AG08396 (cell line): ENCODE measurements at regions not wholly inside any gene's neighbourhood (a gene's known extent, or its start where the extent isn't known, plus 50 kb on each side); places are given as distances from the start of the nearest gene placed in this dataset.
"Not testable (repeated sequence)": the region's sequence is repeated elsewhere in the genome, so short reads cannot be mapped to it uniquely, and the experiment has no call there.

Experiments used
- DNase-seq: peaks from one replicate; pipeline ENCODE4 v3.0.0; 2012; ENCODE audit warnings: low spot score, mixed read lengths

DNA sequence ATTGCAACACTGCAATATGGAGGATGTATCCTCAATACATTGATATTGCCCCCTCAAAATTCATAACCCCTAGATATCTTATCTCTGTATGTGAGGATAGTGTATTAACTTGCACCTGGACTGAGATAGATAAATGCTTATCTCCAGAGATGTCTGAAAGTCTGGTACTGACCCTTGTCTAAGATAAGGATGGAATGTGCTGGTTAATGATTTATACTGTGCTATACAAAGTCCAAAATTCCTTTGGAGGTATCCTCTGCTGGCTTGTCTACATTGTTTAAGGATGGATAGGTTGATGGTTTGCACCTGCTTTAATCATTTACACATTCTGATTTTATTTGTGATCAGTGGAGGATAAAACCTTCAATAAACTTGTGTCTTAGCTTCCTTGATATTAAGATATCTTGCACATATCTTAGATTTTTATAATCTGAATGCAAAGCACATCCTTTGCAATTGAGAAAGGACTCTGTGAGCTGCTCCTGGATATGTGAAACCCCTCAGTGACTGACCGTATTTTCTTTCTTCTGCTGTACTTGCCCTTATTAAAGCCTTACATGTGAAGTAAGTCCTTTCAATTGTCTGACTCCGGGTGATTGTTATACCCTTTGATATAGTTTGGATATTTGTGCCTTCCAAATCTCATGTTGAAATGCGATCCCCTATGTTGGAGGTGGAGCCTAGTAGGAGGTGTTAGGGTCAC, 430.3 kb upstream of the MAOA start:
- no peak for DNase-seq

- no peak for DNase-seq
These were observed 417.6 kb upstream of the MAOA start for GRCh38 chrX:43238461-43238945.

GRCh38 chrX:43239356-43239755, 416.7 kb upstream of the MAOA start:
- DNase-seq: no peak

GRCh38 chrX:43255596-43255995, 400.5 kb upstream of the MAOA start:
- no peak for DNase-seq

DNA sequence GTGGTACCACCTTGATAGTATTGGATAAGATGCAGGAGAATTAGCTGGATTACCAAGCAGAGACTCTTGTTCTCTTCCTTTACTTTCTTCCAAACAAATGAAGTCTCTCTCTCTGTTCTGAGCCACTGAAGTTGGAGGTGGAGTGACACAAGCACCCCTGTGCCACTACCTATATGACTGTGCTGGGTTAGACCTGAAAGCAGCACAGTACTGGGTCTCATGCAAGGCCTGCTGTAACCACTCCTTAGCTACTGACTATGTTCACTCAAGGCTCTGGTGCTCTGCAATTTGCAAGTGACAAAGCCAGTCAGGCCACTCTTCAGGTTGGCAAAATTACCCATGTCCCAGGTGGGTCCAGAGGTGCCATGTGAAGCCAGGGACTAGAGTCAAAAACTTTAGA, 389.6 kb upstream of the MAOA start:
- DNase-seq: no peak

GRCh38 chrX:43267652-43268051, 388.4 kb upstream of the MAOA start:
- no peak for DNase-seq

- DNase-seq: no peak
These were observed 386.9 kb upstream of the MAOA start for GRCh38 chrX:43269201-43269600.

- DNase-seq: no peak
These were observed 378.2 kb upstream of the MAOA start for GRCh38 chrX:43277879-43278278.

- no peak for DNase-seq
These were observed 377.7 kb upstream of the MAOA start for GRCh38 chrX:43278440-43278839.

DNA sequence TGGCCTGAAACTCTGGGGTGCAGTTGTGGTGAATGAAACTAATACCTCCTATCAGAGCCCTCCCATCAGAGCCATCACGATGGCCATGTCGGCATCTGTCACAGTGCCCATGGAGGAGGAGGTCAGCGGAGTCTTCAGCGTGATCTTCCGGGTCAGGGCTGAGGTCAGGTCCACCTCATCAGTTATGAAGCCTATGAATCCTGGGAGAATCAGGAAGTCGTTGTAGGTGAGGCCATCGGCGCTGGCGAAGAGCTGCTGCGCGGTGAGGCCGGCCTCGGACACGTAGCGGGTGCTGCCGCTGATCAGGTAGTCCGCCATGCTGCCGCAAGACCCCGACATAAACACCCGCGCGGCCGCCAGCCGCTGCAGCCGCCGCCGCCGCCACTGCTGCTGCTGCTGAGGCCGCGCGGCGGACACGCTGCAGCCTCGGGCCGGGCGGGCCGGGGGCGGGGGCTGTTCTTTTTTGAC, 376.7 kb upstream of the MAOA start:
- no peak for DNase-seq

DNA sequence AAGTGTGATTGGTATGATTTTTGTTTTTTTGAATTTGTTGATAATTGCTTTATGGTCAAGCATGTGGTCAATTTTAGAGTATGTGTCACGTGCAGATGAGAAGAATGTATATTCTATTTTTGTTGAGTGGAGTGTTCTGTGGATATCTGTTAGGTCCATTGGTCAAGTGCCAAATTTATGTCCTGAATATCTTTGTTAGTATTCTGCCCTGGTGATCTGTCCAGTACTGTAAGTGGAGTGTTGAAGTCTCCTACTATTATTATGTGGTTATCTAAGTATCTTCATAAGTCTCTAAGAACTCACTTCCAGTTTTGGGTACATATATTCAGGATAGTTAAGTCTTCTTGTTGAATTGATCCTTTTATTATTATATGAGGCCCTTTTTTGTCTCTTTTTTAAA, 372.9 kb upstream of the MAOA start:
- no peak for DNase-seq

DNA sequence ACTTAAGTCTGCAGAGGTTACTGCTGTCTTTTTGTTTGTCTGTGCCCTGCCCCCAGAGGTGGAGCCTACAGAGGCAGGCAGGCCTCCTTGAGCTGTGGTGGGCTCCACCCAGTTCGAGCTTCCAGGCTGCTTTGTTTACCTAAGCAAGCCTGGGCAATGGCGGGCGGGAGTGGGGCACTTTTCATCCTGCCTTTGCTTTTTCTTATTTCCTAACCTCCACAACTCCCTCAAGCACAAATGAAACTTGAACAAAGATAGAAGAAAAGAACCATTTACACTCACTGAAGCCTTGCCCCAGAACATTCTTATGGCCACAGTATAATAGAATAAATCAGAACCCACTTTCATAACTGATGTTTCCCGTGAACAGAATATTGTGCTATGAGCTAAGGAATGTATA, 344.5 kb upstream of the MAOA start:
- not testable (repeated sequence) for DNase-seq

DNA sequence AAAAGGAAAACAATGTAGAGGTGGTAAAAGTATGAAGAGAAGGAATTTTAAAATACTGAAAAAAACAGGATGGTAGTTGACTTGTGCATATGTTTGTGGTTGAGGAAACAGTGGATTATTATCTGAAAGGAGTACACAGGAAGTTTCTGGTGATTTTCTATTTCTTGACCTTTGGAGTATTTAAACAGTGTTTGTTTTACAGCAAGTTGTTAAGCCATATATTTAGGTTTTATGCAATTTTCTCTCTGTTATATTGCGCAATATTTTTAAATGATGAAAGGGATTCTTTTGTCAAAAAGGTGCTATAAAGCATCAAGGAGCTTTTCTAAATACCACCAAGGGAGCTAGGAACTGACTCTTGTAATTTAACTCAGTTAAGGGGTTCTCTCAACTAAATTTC, 343.1 kb upstream of the MAOA start:
- DNase-seq: no peak

GRCh38 chrX:43314525-43314924, 341.6 kb upstream of the MAOA start:
- no peak for DNase-seq

- no peak for DNase-seq
These were observed 340.5 kb upstream of the MAOA start for GRCh38 chrX:43315622-43316021.

DNA sequence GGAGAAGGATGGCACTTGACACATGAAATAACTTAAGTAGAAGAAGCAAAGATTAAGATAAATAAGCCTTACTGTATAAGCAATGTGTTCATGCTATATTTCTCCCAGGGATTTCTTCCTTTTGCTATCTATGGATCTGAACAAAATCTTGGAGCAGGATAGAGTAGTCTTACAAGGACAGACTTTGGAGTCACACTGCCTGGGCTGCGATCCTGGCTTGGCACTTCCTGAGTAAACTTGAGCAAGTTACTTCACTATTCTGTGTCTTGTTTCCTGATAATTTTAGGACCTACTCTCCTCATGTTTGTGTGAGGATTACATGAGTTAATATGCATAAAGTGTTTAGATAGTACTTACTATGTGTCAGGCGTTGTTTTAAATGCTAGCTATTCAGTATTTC, 340.0 kb upstream of the MAOA start:
- no peak for DNase-seq

- DNase-seq: no peak
These were observed 338.7 kb upstream of the MAOA start for GRCh38 chrX:43317378-43317777.

DNA sequence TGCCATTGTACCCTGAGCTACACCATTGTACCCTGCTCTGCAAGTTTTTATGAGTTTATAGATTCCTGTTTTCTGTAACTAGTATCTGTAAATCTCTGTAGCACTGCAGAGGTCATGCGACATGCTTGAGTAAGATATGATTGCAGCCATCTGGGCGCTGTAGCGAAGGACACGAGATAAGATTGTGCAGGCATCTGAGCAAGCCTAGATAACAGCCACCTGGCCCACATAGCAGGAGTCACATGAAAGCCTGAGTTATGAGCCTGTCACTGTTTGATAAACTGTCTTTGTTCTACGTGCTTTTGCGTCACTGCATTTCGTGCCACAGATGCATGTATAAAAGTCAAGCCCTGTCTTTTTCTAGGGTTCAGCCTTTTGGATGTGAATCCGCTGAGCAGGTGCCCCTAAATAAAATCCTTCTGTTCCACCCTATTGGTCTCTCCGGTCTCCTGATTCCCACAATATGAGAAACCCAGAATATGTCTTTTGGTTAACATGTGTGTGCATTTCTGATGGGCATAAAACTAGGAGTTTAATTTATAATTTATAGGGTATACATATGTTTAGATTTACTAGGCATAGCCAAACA, 327.6 kb upstream of the MAOA start:
- no peak for DNase-seq

GRCh38 chrX:43333543-43333942, 322.6 kb upstream of the MAOA start:
- DNase-seq: no peak

- no peak for DNase-seq
These were observed 310.9 kb upstream of the MAOA start for GRCh38 chrX:43345166-43345565.

DNA sequence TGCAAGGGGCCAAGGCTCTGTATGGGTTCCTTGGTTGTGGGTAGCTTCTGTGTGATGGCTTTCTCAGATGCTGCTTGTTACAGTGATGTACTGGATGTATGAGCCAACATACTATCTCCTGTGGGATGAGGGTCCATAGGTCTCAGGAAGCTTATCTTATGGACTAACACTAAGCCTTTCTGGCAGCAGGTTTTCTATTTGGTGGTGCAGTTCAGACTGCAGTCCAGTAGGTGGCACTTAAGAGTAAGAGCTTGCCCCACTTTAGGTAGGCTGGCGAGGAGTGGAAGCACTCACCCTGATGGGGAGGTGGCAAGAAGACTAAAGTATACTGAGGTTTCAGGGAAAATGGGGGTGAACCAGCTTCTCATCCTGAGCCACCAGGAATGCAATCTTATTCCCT, 306.7 kb upstream of the MAOA start:
- DNase-seq: peak; percentile 12

DNA sequence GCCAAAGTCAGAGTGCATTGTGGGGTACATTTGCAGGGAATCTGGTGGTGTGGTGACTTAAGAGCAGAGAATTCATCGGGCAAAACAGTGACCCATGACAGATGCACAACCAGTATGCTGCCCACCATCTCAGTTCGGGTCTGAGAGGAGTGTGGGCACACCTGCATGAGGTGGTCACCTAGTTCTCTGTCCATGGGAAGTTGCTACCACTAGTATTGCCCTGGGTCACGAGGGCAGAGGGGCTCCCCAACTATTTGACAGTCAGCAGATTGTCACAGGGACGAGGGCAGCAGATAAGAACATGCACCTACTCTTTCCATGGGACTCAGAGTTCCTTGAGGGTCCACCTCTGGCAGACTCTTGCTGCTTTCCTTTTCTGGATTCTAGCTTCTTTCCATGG, 305.2 kb upstream of the MAOA start:
- DNase-seq: no peak

DNA sequence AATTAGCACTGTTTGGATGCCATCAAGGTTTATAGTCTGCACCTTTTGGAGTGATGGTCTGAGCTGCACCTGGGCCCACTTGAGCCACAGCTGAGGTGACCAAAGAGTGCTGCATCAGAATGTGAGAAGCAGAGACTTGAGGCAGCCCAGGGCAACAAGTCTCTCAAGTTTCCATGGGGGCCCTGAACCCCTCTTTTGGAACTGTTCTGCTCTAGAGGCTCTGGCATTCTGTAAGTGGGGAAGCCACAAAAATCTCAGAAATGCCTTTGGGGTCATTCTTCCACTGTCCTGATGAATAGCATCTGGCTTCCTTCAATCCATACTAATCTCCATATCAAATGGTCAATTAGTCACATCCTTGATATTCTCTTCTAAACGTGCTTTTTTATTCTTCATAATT, 298.4 kb upstream of the MAOA start:
- no peak for DNase-seq

DNA sequence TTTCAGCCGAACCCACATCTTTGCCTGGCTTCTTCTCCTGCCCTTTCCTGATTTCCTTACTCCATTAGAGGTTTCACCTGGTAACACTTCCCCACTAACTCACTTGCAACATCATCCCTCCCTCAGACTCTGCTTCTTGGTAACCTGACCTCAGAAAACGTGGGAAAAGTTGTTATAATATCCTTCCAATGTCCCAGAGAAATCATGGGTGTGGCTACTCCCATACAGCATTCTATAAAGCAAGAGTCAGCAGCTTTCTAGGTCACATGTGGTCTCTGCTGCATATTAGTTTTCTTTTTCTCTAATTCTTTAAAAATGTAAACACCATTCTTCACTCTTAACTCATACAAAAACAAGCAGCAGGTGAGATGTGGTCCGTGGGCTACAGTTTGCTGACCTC, 283.1 kb upstream of the MAOA start:
- DNase-seq: no peak
